Neuronal stem cell (in vitro differentiated cells): ENCODE measurements at regions not wholly inside any gene's neighbourhood (a gene's known extent, or its start where the extent isn't known, plus 50 kb on each side); places are given as distances from the start of the nearest gene placed in this dataset.

ENCODE experiments used
- DNase-seq: peaks from one replicate; pipeline ENCODE4 v3.0.0-alpha.2; 2013; ENCODE audit warnings: low spot score
- H2AFZ ChIP-seq: one replicate; pipeline ENCODE4 v1.6.1; 2013; ENCODE audit warnings: mild to moderate bottlenecking, low read length, inconsistent platforms
- H2AK5ac ChIP-seq: 2 replicates; pipeline ENCODE4 v1.6.1; 2013; ENCODE audit warnings: low read depth, mild to moderate bottlenecking, inconsistent platforms, low read length, moderate library complexity, mixed read lengths
- H2BK120ac ChIP-seq: 2 replicates; pipeline ENCODE4 v1.6.1; 2013; ENCODE audit warnings: low read depth, mild to moderate bottlenecking, inconsistent platforms, low read length, moderate library complexity, mixed read lengths
- H2BK12ac ChIP-seq: one replicate; pipeline ENCODE4 v1.6.1; 2013; ENCODE audit warnings: low read length, inconsistent platforms
- H2BK15ac ChIP-seq: 2 replicates; pipeline ENCODE4 v1.6.1; 2013; ENCODE audit warnings: mild to moderate bottlenecking, low read length, inconsistent platforms, mixed read lengths
- H2BK5ac ChIP-seq: one replicate; pipeline ENCODE4 v1.6.1; 2013; ENCODE audit warnings: inconsistent platforms, mild to moderate bottlenecking, low read length, moderate library complexity
- H3K14ac ChIP-seq: one replicate; pipeline ENCODE4 v1.6.1; 2013; ENCODE audit warnings: low read length, inconsistent platforms
- H3K18ac ChIP-seq: 2 replicates; pipeline ENCODE4 v1.6.1; 2013; ENCODE audit warnings: low read length, inconsistent platforms
- H3K23ac ChIP-seq: 2 replicates; pipeline ENCODE4 v1.6.1; 2013; ENCODE audit warnings: low read depth, mild to moderate bottlenecking, mixed read lengths, low read length, inconsistent platforms; ENCODE audit not compliant: poor library complexity
- H3K27ac ChIP-seq: replicated peaks from 3 replicates; pipeline ENCODE4 v1.5.1; 2013; ENCODE audit warnings: low read length, inconsistent platforms
- H3K27me3 ChIP-seq, 3 experiments: 2 replicates each; pipeline ENCODE4 v1.6.1; 2013; ENCODE audit warnings: low read length in 3 of 3, mild to moderate bottlenecking in 2 of 3, inconsistent platforms in 1 of 3, low read depth in 1 of 3, mixed read lengths in 1 of 3, moderate library complexity in 1 of 3; ENCODE audit not compliant: control insufficient read depth in 3 of 3, insufficient read depth in 3 of 3
- H3K36me3 ChIP-seq, 2 donors: replicated peaks in 1 of 2; 2 replicates each; pipeline ENCODE4 v1.6.1; 2013; ENCODE audit warnings: low read length in 2 of 2; ENCODE audit not compliant: control insufficient read depth in 2 of 2, insufficient read depth in 2 of 2
- H3K4ac ChIP-seq: 2 replicates; pipeline ENCODE4 v1.6.1; 2013; ENCODE audit warnings: inconsistent platforms, mild to moderate bottlenecking, low read length, moderate library complexity
- H3K4me1 ChIP-seq, 2 donors: 1 replicate in 1 of 2; 2 replicates in 1 of 2; pipeline ENCODE4 v1.6.1; 2013; ENCODE audit warnings: low read length in 2 of 2, low read depth in 1 of 2; ENCODE audit not compliant: control insufficient read depth in 2 of 2, insufficient read depth in 1 of 2
- H3K4me2 ChIP-seq: one replicate; pipeline ENCODE4 v1.6.1; 2013; ENCODE audit warnings: mild to moderate bottlenecking, low read length, inconsistent platforms; ENCODE audit not compliant: insufficient read depth, poor library complexity, severe bottlenecking
- H3K4me3 ChIP-seq, 2 donors: 2 replicates each; pipeline ENCODE4 v1.5.1; 2013; ENCODE audit warnings: low read length in 2 of 2, mild to moderate bottlenecking in 2 of 2, inconsistent platforms in 1 of 2, moderate library complexity in 1 of 2
- H3K79me1 ChIP-seq: one replicate; pipeline ENCODE4 v1.6.1; 2013; ENCODE audit warnings: low read depth, mild to moderate bottlenecking, inconsistent platforms, low read length, moderate library complexity
- H3K9ac ChIP-seq: one replicate; pipeline ENCODE4 v1.6.1; 2013; ENCODE audit warnings: mild to moderate bottlenecking, low read depth, low read length, inconsistent platforms; ENCODE audit not compliant: poor library complexity
- H3K9me3 ChIP-seq, 2 donors: replicated peaks in 1 of 2; 2 replicates each; pipeline versions ENCODE3 to v1.6.1; 2013; ENCODE audit warnings: low read length in 2 of 2, mild to moderate bottlenecking in 2 of 2, inconsistent platforms in 1 of 2, low read depth in 1 of 2, mixed read lengths in 1 of 2, moderate library complexity in 1 of 2; ENCODE audit not compliant: control insufficient read depth in 2 of 2, insufficient read depth in 1 of 2
- H4K8ac ChIP-seq: one replicate; pipeline ENCODE4 v1.6.1; 2013; ENCODE audit warnings: low read depth, mild to moderate bottlenecking, inconsistent platforms, low read length, moderate library complexity
- H4K91ac ChIP-seq: one replicate; pipeline ENCODE4 v1.6.1; 2013; ENCODE audit warnings: low read length, low read depth, mild to moderate bottlenecking, inconsistent platforms; ENCODE audit not compliant: poor library complexity
- WGBS, 2 donors: extraction: QIAGEN DNeasy Blood & Tissue Kit; methylation state at CpG; one replicate each; pipeline ENCODE4 v1.1.7; 2013; ENCODE audit warnings: missing lambda C conversion rate in 2 of 2, mixed read lengths in 1 of 2; ENCODE audit not compliant: insufficient read length in 2 of 2, insufficient replicate concordance in 1 of 2; ENCODE audit errors: extremely low coverage in 2 of 2; 5-methylcytosine and 5-hydroxymethylcytosine counted together

- no peaks in the 10 kb centered on the region for H3K79me1 ChIP-seq
- H3K14ac ChIP-seq: no peak overlapping the region
Observed at GRCh38 chr12:87758271-87758670, 270.9 kb downstream of the C12orf50 start.

GRCh38 chr12:87756721-87757120 lies 272.5 kb downstream of the C12orf50 start:
- Histone ChIP-seq H4K8ac (no peak overlapping the region), H3K79me1 (no peaks in the 10 kb centered on the region), H4K91ac (no peak overlapping the region), H2AFZ (no peak overlapping the region), H2BK15ac (no peak overlapping the region), H3K9ac (no peak overlapping the region), H3K23ac (no peak overlapping the region), H3K27me3 (no peaks in the 10 kb centered on the region), H3K36me3 (no peaks in the 10 kb centered on the region), H3K27ac (no peak overlapping the region), H3K4ac (no peak overlapping the region), H3K4me2 (no peak overlapping the region), H3K18ac (no peak overlapping the region), H3K14ac (no peak overlapping the region), H3K9me3 (no peaks in the 10 kb centered on the region), H3K4me3 (no peak overlapping the region), H2BK5ac (no peak overlapping the region), H2AK5ac (no peak overlapping the region), H3K4me1 (no peaks in the 10 kb centered on the region), H2BK12ac (no peak overlapping the region), H2BK120ac (no peak overlapping the region)
- DNase-seq: no peak
- no CpG with 5 or more reads among the region's 3 CpGs for WGBS, 2 donors

More at GRCh38 chr12:87758271-87758670, 270.9 kb downstream of the C12orf50 start:
- Histone ChIP-seq H2BK5ac (no peak overlapping the region), H4K8ac (no peak overlapping the region), H2AK5ac (no peak overlapping the region), H3K4me3 (no peak overlapping the region), H3K18ac (no peak overlapping the region), H3K23ac (no peak overlapping the region), H2BK120ac (no peak overlapping the region), H3K9ac (no peak overlapping the region), H3K27ac (no peak overlapping the region), H3K4ac (no peak overlapping the region), H4K91ac (no peak overlapping the region), H3K27me3 (no peaks in the 10 kb centered on the region), H3K4me1 (no peaks in the 10 kb centered on the region), H2BK15ac (no peak overlapping the region), H3K4me2 (no peak overlapping the region), H3K9me3 (no peaks in the 10 kb centered on the region), H2AFZ (no peak overlapping the region), H2BK12ac (no peak overlapping the region), H3K36me3 (no peaks in the 10 kb centered on the region)
- no peak for DNase-seq

GRCh38 chr12:87756111-87756510 lies 273.1 kb downstream of the C12orf50 start:
- no peak overlapping the region for H3K18ac ChIP-seq
- no peaks in the 10 kb centered on the region for H3K36me3 ChIP-seq
- no peak overlapping the region for H3K14ac ChIP-seq
- no peak overlapping the region for H3K23ac ChIP-seq
- no peaks in the 10 kb centered on the region for H3K9me3 ChIP-seq
- no peak for DNase-seq
- no peak overlapping the region for H2BK120ac ChIP-seq
- no peaks in the 10 kb centered on the region for H3K27me3 ChIP-seq
- no peaks in the 10 kb centered on the region for H3K4me1 ChIP-seq
- no peak overlapping the region for H2BK12ac ChIP-seq
- WGBS, 2 donors: no CpG with 5 or more reads among the region's 4 CpGs
- H3K79me1 ChIP-seq: no peaks in the 10 kb centered on the region
- no peak overlapping the region for H3K27ac ChIP-seq
- H3K4me2 ChIP-seq: no peak overlapping the region
- H2AK5ac ChIP-seq: no peak overlapping the region
- H2AFZ ChIP-seq: no peak overlapping the region
- H3K9ac ChIP-seq: no peak overlapping the region
- H3K4me3 ChIP-seq: no peak overlapping the region
- H2BK15ac ChIP-seq: no peak overlapping the region
- no peak overlapping the region for H2BK5ac ChIP-seq
- no peak overlapping the region for H4K91ac ChIP-seq
- H4K8ac ChIP-seq: no peak overlapping the region
- no peak overlapping the region for H3K4ac ChIP-seq

GRCh38 chr12:87728931-87729593 lies 300.1 kb downstream of the C12orf50 start:
- no peak overlapping the region for H3K4me3 ChIP-seq
- H2BK15ac ChIP-seq: no peak overlapping the region
- H3K27ac ChIP-seq: no peak overlapping the region

More at GRCh38 chr12:87728931-87729593, 300.1 kb downstream of the C12orf50 start:
- H3K27me3 ChIP-seq: no peaks in the 10 kb centered on the region
- WGBS, 2 donors: no CpG with 5 or more reads among the region's 2 CpGs
- H3K9ac ChIP-seq: no peak overlapping the region
- no peak overlapping the region for H2AFZ ChIP-seq
- H2BK120ac ChIP-seq: no peak overlapping the region
- no peak overlapping the region for H4K91ac ChIP-seq
- H3K4me2 ChIP-seq: no peak overlapping the region
- no peak overlapping the region for H2BK12ac ChIP-seq
- H3K18ac ChIP-seq: no peak overlapping the region
- no peak for DNase-seq
- H3K36me3 ChIP-seq: no peaks in the 10 kb centered on the region
- no peak overlapping the region for H2AK5ac ChIP-seq
- no peaks in the 10 kb centered on the region for H3K79me1 ChIP-seq
- no peak overlapping the region for H2BK5ac ChIP-seq
- H3K4ac ChIP-seq: no peak overlapping the region
- no peaks in the 10 kb centered on the region for H3K4me1 ChIP-seq
- no peak overlapping the region for H4K8ac ChIP-seq
- H3K9me3 ChIP-seq: no peaks in the 10 kb centered on the region
- no peak overlapping the region for H3K23ac ChIP-seq
- H3K14ac ChIP-seq: no peak overlapping the region
